GM19467 (cell line): ENCODE measurements at regions not wholly inside any gene's neighbourhood (a gene's known extent, or its start where the extent isn't known, plus 50 kb on each side); places are given as distances from the start of the nearest gene placed in this dataset.
"Not testable (repeated sequence)": the region's sequence is repeated elsewhere in the genome, so short reads cannot be mapped to it uniquely, and the experiment has no call there.

ENCODE experiments used
- ATAC-seq: cut with Tn5 transposase; IDR thresholded peaks from one replicate; pipeline ENCODE4 v1.9.1; 2021; ENCODE audit warnings: mild to moderate bottlenecking, moderate library complexity; ENCODE audit not compliant: unreplicated experiment

- no peak for ATAC-seq
Measured at GRCh38 chr11:29119116-29119515, 897.7 kb downstream of the KCNA4 start.

GRCh38 chr11:29100967-29101366 lies 915.9 kb downstream of the KCNA4 start:
- ATAC-seq, result no peak

- ATAC-seq, result no peak
Measured at GRCh38 chr11:29095821-29096220, 921.0 kb downstream of the KCNA4 start.

GRCh38 chr11:29093416-29094120 lies 923.3 kb downstream of the KCNA4 start:
- ATAC-seq, result no peak

GRCh38 chr11:29087200-29087812 lies 929.5 kb downstream of the KCNA4 start:
- no peak for ATAC-seq

- ATAC-seq, result no peak
Measured at GRCh38 chr11:29075726-29076125, 941.1 kb downstream of the KCNA4 start.

- ATAC-seq, result no peak
Measured at GRCh38 chr11:29063630-29064361, 953.0 kb downstream of the KCNA4 start.

GRCh38 chr11:29061452-29061851 lies 953.3 kb downstream of the METTL15 start:
- ATAC-seq, result no peak

GRCh38 chr11:29056487-29056886 lies 948.3 kb downstream of the METTL15 start:
- not testable (repeated sequence) for ATAC-seq

GRCh38 chr11:29051935-29052334 lies 943.7 kb downstream of the METTL15 start:
- ATAC-seq, result no peak

GRCh38 chr11:29050962-29051361 lies 942.8 kb downstream of the METTL15 start:
- not testable (repeated sequence) for ATAC-seq

- no peak for ATAC-seq
Measured at GRCh38 chr11:29040489-29040888, 932.3 kb downstream of the METTL15 start.

- no peak for ATAC-seq
Measured at GRCh38 chr11:29032384-29033149, 924.4 kb downstream of the METTL15 start.

GRCh38 chr11:29029452-29029851 lies 921.3 kb downstream of the METTL15 start:
- ATAC-seq, result no peak

GRCh38 chr11:29027436-29027835 lies 919.2 kb downstream of the METTL15 start:
- no peak for ATAC-seq

- ATAC-seq, result no peak
Measured at GRCh38 chr11:29026286-29026685, 918.1 kb downstream of the METTL15 start.

GRCh38 chr11:29025001-29025400 lies 916.8 kb downstream of the METTL15 start:
- ATAC-seq, result no peak

- ATAC-seq, result no peak
Measured at GRCh38 chr11:29024386-29024785, 916.2 kb downstream of the METTL15 start.

GRCh38 chr11:29023761-29024160 lies 915.6 kb downstream of the METTL15 start:
- no peak for ATAC-seq

GRCh38 chr11:29022676-29023075 lies 914.5 kb downstream of the METTL15 start:
- ATAC-seq, result no peak

- no peak for ATAC-seq
Measured at GRCh38 chr11:29019960-29020683, 911.9 kb downstream of the METTL15 start.
